HCT116 (cell line): ENCODE measurements at regions not wholly inside any gene's neighbourhood (a gene's known extent, or its start where the extent isn't known, plus 50 kb on each side); places are given as distances from the start of the nearest gene placed in this dataset.

Source experiments
- ATAC-seq: fragments of 200-7000 bp; cut with Tn5 transposase; 2 replicates; pipeline ENCODE4 v1.9.1; 2020; ENCODE audit warnings: mild to moderate bottlenecking, moderate library complexity
- BruUV-seq: library from RNA; stranded (reverse); fragments of 400-500 nt; replicated peaks from 2 replicates; lab custom pipeline; 2021; lab: Mats Ljungman, UMichigan
- CTCF ChIA-PET: fragments of 300-600 bp; sonication (Branson Sonifier 250); formaldehyde crosslinking; loops from one replicate; lab custom pipeline; 2021; ENCODE audit warnings: antibody characterized with exemption; lab: Charles Lee
- POLR2A ChIA-PET: fragments of 300-600, 350-600 bp; sonication (Branson Sonifier 250); formaldehyde crosslinking; loops from one replicate; lab custom pipeline; 2021; ENCODE audit warnings: antibody characterized with exemption; lab: Charles Lee
- RAD21 ChIA-PET, 2 experiments: fragments of 300-600 bp; sonication (Branson Sonifier 250); formaldehyde crosslinking; loops; one replicate each; lab custom pipeline; 2023; ENCODE audit warnings: low total read pairs in 2 of 2; ENCODE audit not compliant: uncharacterized antibody in 2 of 2, unreplicated experiment in 2 of 2, low non-redundant PET in 1 of 2; lab: Charles Lee
- DNase-seq: peaks from one replicate; pipeline ENCODE4 v3.0.0-alpha.2; 2010; ENCODE audit warnings: low read depth, low spot score
- H2AFZ ChIP-seq: fragments of 200-600 bp; shearing (Covaris generic), sonication (generic); 2 replicates; pipeline ENCODE4 v1.6.1; 2017; ENCODE audit warnings: low read depth, mixed run types, mixed read lengths, antibody characterized with exemption, low read length; ENCODE audit not compliant: poor library complexity, severe bottlenecking
- H3K27ac ChIP-seq: 2 replicates; pipeline ENCODE4 v1.5.1; 2012; ENCODE audit warnings: low read depth, low read length
- H3K27me3 ChIP-seq: fragments of 200-600 bp; sonication (generic); 2 replicates; pipeline ENCODE4 v1.6.1; 2016; ENCODE audit warnings: mixed run types, low read length, mixed read lengths; ENCODE audit not compliant: insufficient read depth
- H3K36me3 ChIP-seq, 2 experiments: fragments of 200-500 bp in 1 of 2; fragments of 200-600 bp in 1 of 2; sonication (Bioruptor generic) in 1 of 2; sonication (generic) in 1 of 2; 2 replicates each; pipeline versions ENCODE4 v1.5.1 to v1.6.1; 2014 to 2016; ENCODE audit warnings: low read length in 2 of 2, inconsistent platforms in 1 of 2, mixed read lengths in 1 of 2, mixed run types in 1 of 2; ENCODE audit not compliant: insufficient read depth in 2 of 2, control insufficient read depth in 1 of 2
- H3K4me1 ChIP-seq, 2 experiments: fragments of 200-600 bp in 1 of 2; sonication (generic) in 1 of 2; 2 replicates each; pipeline versions ENCODE4 v1.5.1 to v1.6.1; 2012 to 2017; ENCODE audit warnings: low read length in 2 of 2, inconsistent platforms in 1 of 2, mild to moderate bottlenecking in 1 of 2, mixed read lengths in 1 of 2, mixed run types in 1 of 2, moderate library complexity in 1 of 2; ENCODE audit not compliant: insufficient read depth in 2 of 2, control insufficient read depth in 1 of 2
- H3K4me2 ChIP-seq: fragments of 200-600 bp; sonication (generic); 2 replicates; pipeline ENCODE4 v1.6.1; 2017; ENCODE audit warnings: mixed run types, low read length, mixed read lengths
- H3K4me3 ChIP-seq, 2 experiments: fragments of 200-600 bp in 1 of 2; sonication (generic) in 1 of 2; replicated peaks in 1 of 2; 2 replicates each; pipeline ENCODE4 v1.5.1; 2011 to 2016; ENCODE audit warnings: low read length in 2 of 2, control low read depth in 1 of 2, low read depth in 1 of 2, mild to moderate bottlenecking in 1 of 2, mixed read lengths in 1 of 2, mixed run types in 1 of 2
- H3K79me2 ChIP-seq: fragments of 200-600 bp; sonication (generic); 2 replicates; pipeline ENCODE4 v1.6.1; 2017; ENCODE audit warnings: mild to moderate bottlenecking, mixed run types, low read length, moderate library complexity, mixed read lengths; ENCODE audit not compliant: insufficient read depth
- H3K9ac ChIP-seq: fragments of 200-600 bp; sonication (generic); 2 replicates; pipeline ENCODE4 v1.6.1; 2016; ENCODE audit warnings: low read length, mixed read lengths
- H3K9me2 ChIP-seq: fragments of 200-600 bp; sonication (generic), shearing (Covaris generic); 2 replicates; pipeline ENCODE4 v1.6.1; 2017; ENCODE audit warnings: mixed run types, mild to moderate bottlenecking, moderate library complexity; ENCODE audit not compliant: insufficient read depth
- H3K9me3 ChIP-seq, 2 experiments: fragments of 200-500 bp in 1 of 2; fragments of 200-600 bp in 1 of 2; sonication (Bioruptor generic) in 1 of 2; sonication (generic) in 1 of 2; 2 replicates each; pipeline ENCODE4 v1.6.1; 2014 to 2017; ENCODE audit warnings: low read length in 2 of 2, mixed read lengths in 2 of 2, inconsistent platforms in 1 of 2, low read depth in 1 of 2, mild to moderate bottlenecking in 1 of 2, mixed run types in 1 of 2, moderate library complexity in 1 of 2; ENCODE audit not compliant: control insufficient read depth in 1 of 2, insufficient read depth in 1 of 2
- H4K20me1 ChIP-seq: fragments of 200-600 bp; sonication (generic), shearing (Covaris generic); 2 replicates; pipeline ENCODE4 v1.6.1; 2017; ENCODE audit warnings: mixed run types, mild to moderate bottlenecking, moderate library complexity; ENCODE audit not compliant: insufficient read depth
- CEBPB ChIP-seq: IDR thresholded peaks from 2 replicates; pipeline ENCODE4 v1.6.1; 2012; ENCODE audit warnings: low read depth
- EGR1 ChIP-seq: IDR thresholded peaks from 2 replicates; pipeline ENCODE4 v1.6.1; 2012; ENCODE audit warnings: low read depth
- EZH2 ChIP-seq: fragments of 200-600 bp; sonication (generic); IDR thresholded peaks from 2 replicates; pipeline ENCODE4 v1.6.1; 2017; ENCODE audit warnings: antibody characterized with exemption, mixed run types
- FOSL1 ChIP-seq: IDR thresholded peaks from 2 replicates; pipeline ENCODE4 v1.6.1; 2012; ENCODE audit warnings: low read depth
- SIN3A ChIP-seq: IDR thresholded peaks from 2 replicates; pipeline ENCODE4 v1.6.1; 2012; ENCODE audit warnings: low read depth
- SP1 ChIP-seq: IDR thresholded peaks from 2 replicates; pipeline ENCODE4 v1.6.1; 2012; ENCODE audit warnings: low read depth
- SRF ChIP-seq: IDR thresholded peaks from 2 replicates; pipeline ENCODE4 v1.6.1; 2012; ENCODE audit warnings: low read depth
- TCF7L2 ChIP-seq: IDR thresholded peaks from 2 replicates; pipeline ENCODE4 v1.7.0; 2011; ENCODE audit warnings: borderline replicate concordance, inconsistent platforms; ENCODE audit not compliant: insufficient read depth, insufficient read length; ENCODE audit errors: extremely low read depth
- YY1 ChIP-seq: IDR thresholded peaks from 2 replicates; pipeline ENCODE4 v1.6.1; 2011; ENCODE audit warnings: low read length, low read depth, moderate library complexity, mild to moderate bottlenecking; ENCODE audit not compliant: insufficient replicate concordance; ENCODE audit errors: extremely low read depth
- ZFX ChIP-seq: fragments of 450-650 bp; IDR thresholded peaks from 2 replicates; pipeline ENCODE4 v1.6.1; 2017
- ZNF274 ChIP-seq: fragments of 200-500 bp; sonication (Bioruptor generic); IDR thresholded peaks from 2 replicates; pipeline ENCODE4 v1.6.1; 2014; ENCODE audit warnings: mild to moderate bottlenecking, low read depth, low read length, inconsistent platforms
- intact Hi-C: fragments of 100-400 bp; cut with micrococcal nuclease; formaldehyde crosslinking; loops from 2 replicates; pipeline ENCODE4 v1.10.0; 2022
- TF ChIP-seq, protein P1 (sequence below): IDR thresholded peaks from 2 replicates; pipeline ENCODE4 v1.6.1; 2012
- TF ChIP-seq, protein P2 (sequence below): IDR thresholded peaks from 2 replicates; pipeline ENCODE4 v1.6.1; 2012; ENCODE audit warnings: low read depth
- TF ChIP-seq, protein P3 (sequence below): IDR thresholded peaks from 2 replicates; pipeline ENCODE4 v1.6.1; 2011; ENCODE audit warnings: mild to moderate bottlenecking, low read length, moderate library complexity; ENCODE audit not compliant: insufficient replicate concordance; ENCODE audit errors: extremely low read depth

DNA sequence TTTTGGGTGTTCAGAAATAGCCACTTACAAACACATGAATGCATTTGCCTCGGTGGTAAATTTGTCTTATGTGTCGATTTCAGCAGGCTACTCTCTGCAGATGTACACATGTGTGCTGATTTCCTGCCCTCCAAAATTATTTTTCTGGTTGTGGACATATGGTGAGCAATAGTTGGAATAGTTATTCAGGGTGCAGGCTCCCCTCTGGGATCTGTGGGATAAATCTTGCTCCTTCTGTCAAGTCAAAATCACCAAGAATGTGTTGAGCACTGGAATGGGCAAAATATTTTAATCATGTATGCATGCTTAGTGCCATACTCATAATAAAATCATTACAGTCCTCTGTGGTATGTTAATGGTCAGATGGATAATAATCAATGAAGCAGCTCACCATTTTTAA, 684.5 kb downstream of the BCL11A start (continued):
- TF ChIP-seq CEBPB, result no peak
- TF ChIP-seq SIN3A, result no peak
- no peak for TF ChIP-seq ZFX
- TF ChIP-seq, protein P1, sequence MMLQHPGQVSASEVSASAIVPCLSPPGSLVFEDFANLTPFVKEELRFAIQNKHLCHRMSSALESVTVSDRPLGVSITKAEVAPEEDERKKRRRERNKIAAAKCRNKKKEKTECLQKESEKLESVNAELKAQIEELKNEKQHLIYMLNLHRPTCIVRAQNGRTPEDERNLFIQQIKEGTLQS, result no peak
- no peak for TF ChIP-seq FOSL1
- no peak for TF ChIP-seq EGR1

DNA sequence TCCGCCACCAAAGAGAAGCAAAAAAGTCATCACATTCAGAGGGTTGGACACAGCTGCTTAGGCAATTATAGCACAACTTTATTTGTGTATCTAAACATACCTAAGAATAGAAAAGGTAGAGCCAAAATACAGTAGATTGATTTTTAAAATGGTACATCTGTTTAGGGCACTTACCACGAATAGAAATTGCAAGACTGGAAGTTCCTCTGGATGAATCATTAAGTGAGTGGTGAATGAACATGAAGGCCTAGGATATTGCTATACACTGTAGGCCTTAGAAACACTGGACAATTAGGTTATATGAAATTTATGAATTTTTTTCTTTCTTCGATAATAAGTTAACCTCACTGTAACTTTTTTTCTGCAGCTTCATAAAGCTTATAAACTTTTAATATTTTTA, 687.0 kb downstream of the BCL11A start:
- Histone ChIP-seq H3K9ac (no peak overlapping the region), H3K4me1 (no peaks in the 10 kb centered on the region), H3K9me3 (no peaks in the 10 kb centered on the region), H3K4me2 (no peak overlapping the region), H3K79me2 (no peaks in the 10 kb centered on the region), H3K27me3 (no peaks in the 10 kb centered on the region), H3K9me2 (no peaks in the 10 kb centered on the region), H3K4me3 (no peak overlapping the region), H4K20me1 (no peaks in the 10 kb centered on the region), H3K27ac (no peak overlapping the region), H3K36me3 (no peaks in the 10 kb centered on the region), H2AFZ (no peak overlapping the region)
- BruUV-seq, result no TSS peak
- ChIA-PET POLR2A (no interaction called here), CTCF (no interaction called here), RAD21 (no interaction called here)
- ATAC-seq (no peak), DNase-seq (no peak)
- intact Hi-C loops, result no loop called here
- TF ChIP-seq ZFX (no peak), SP1 (no peak), SRF (no peak), SIN3A (no peak), CEBPB (no peak), YY1 (no peak), EZH2 (no peak), ZNF274 (no peak), FOSL1 (no peak), TCF7L2 (no peak)
- TF ChIP-seq, protein P1, result no peak
- TF ChIP-seq, protein P2, sequence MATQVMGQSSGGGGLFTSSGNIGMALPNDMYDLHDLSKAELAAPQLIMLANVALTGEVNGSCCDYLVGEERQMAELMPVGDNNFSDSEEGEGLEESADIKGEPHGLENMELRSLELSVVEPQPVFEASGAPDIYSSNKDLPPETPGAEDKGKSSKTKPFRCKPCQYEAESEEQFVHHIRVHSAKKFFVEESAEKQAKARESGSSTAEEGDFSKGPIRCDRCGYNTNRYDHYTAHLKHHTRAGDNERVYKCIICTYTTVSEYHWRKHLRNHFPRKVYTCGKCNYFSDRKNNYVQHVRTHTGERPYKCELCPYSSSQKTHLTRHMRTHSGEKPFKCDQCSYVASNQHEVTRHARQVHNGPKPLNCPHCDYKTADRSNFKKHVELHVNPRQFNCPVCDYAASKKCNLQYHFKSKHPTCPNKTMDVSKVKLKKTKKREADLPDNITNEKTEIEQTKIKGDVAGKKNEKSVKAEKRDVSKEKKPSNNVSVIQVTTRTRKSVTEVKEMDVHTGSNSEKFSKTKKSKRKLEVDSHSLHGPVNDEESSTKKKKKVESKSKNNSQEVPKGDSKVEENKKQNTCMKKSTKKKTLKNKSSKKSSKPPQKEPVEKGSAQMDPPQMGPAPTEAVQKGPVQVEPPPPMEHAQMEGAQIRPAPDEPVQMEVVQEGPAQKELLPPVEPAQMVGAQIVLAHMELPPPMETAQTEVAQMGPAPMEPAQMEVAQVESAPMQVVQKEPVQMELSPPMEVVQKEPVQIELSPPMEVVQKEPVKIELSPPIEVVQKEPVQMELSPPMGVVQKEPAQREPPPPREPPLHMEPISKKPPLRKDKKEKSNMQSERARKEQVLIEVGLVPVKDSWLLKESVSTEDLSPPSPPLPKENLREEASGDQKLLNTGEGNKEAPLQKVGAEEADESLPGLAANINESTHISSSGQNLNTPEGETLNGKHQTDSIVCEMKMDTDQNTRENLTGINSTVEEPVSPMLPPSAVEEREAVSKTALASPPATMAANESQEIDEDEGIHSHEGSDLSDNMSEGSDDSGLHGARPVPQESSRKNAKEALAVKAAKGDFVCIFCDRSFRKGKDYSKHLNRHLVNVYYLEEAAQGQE, result no peak
- TF ChIP-seq, protein P3, sequence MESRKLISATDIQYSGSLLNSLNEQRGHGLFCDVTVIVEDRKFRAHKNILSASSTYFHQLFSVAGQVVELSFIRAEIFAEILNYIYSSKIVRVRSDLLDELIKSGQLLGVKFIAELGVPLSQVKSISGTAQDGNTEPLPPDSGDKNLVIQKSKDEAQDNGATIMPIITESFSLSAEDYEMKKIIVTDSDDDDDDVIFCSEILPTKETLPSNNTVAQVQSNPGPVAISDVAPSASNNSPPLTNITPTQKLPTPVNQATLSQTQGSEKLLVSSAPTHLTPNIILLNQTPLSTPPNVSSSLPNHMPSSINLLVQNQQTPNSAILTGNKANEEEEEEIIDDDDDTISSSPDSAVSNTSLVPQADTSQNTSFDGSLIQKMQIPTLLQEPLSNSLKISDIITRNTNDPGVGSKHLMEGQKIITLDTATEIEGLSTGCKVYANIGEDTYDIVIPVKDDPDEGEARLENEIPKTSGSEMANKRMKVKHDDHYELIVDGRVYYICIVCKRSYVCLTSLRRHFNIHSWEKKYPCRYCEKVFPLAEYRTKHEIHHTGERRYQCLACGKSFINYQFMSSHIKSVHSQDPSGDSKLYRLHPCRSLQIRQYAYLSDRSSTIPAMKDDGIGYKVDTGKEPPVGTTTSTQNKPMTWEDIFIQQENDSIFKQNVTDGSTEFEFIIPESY, result no peak
